ENCODE measurements at regions not wholly inside any gene's neighbourhood (a gene's known extent, or its start where the extent isn't known, plus 50 kb on each side); places are given as distances from the start of the nearest gene placed in this dataset.
"Not testable (repeated sequence)": the region's sequence is repeated elsewhere in the genome, so short reads cannot be mapped to it uniquely, and the experiment has no call there.

GRCh38 chr10:71088578-71088977 lies 123.8 kb upstream of the UNC5B start:
- TF ChIP-seq CTCF, POLR2A (IDR thresholded peaks at IDR 0.05): not testable (repeated sequence)
